Mammary epithelial cell (primary cell): ENCODE measurements at regions not wholly inside any gene's neighbourhood (a gene's known extent, or its start where the extent isn't known, plus 50 kb on each side); places are given as distances from the start of the nearest gene placed in this dataset.

Experiments
- CTCF ChIP-seq, 2 donors: IDR thresholded peaks in 1 of 2; conservative IDR thresholded peaks in 1 of 2; 2 replicates each; pipeline ENCODE4 v1.5.1; 2011 to 2012; ENCODE audit warnings: inconsistent platforms in 2 of 2, low read length in 2 of 2, mild to moderate bottlenecking in 2 of 2, control low read depth in 1 of 2, low read depth in 1 of 2; ENCODE audit not compliant: insufficient read depth in 1 of 2; ENCODE audit errors: extremely low read depth in 1 of 2
- EZH2 ChIP-seq: IDR thresholded peaks from 2 replicates; pipeline ENCODE4 v1.6.1; 2012; ENCODE audit warnings: low read length, inconsistent platforms, borderline replicate concordance

- TF ChIP-seq CTCF (conservative IDR thresholded peaks at IDR 0.05 in 1 of 2, IDR thresholded peaks at IDR 0.05 in 1 of 2; ENCODE audit: extremely low read depth in 1 of 2, insufficient read depth in 1 of 2, low read depth in 1 of 2, low read length in 2 of 2) (no peak), EZH2 (no peak)
Measured at GRCh38 chr5:142253938-142254337, 70.9 kb downstream of the SPRY4 start.
